NCI-H510A (cell line): ENCODE measurements at regions not wholly inside any gene's neighbourhood (a gene's known extent, or its start where the extent isn't known, plus 50 kb on each side); places are given as distances from the start of the nearest gene placed in this dataset.

ENCODE experiments used
- DNase-seq: peaks from one replicate; lab custom pipeline; 2025; lab: John Stamatoyannopoulos, UW

- no peak for DNase-seq
Observed at GRCh38 chr4:71240094-71240493, 98.7 kb upstream of the SLC4A4 start.

- DNase-seq, result peak; percentile 45
Observed at GRCh38 chr4:71241501-71242288, 97.1 kb upstream of the SLC4A4 start.

GRCh38 chr4:71243091-71243833, 95.6 kb upstream of the SLC4A4 start:
- DNase-seq, result no peak

GRCh38 chr4:71247706-71248105, 91.1 kb upstream of the SLC4A4 start:
- no peak for DNase-seq

- no peak for DNase-seq
Observed at GRCh38 chr4:71251261-71251660, 87.6 kb upstream of the SLC4A4 start.

GRCh38 chr4:71253545-71253944, 85.3 kb upstream of the SLC4A4 start:
- no peak for DNase-seq

- DNase-seq, result no peak
Observed at GRCh38 chr4:71254451-71255012, 84.3 kb upstream of the SLC4A4 start.

GRCh38 chr4:71255976-71256375, 82.8 kb upstream of the SLC4A4 start:
- no peak for DNase-seq

GRCh38 chr4:71257761-71258160, 81.1 kb upstream of the SLC4A4 start:
- no peak for DNase-seq

GRCh38 chr4:71258323-71258722, 80.5 kb upstream of the SLC4A4 start:
- no peak for DNase-seq

GRCh38 chr4:71259280-71259679, 79.5 kb upstream of the SLC4A4 start:
- no peak for DNase-seq

- DNase-seq, result no peak
Observed at GRCh38 chr4:71259911-71260331, 78.9 kb upstream of the SLC4A4 start.

- no peak for DNase-seq
Observed at GRCh38 chr4:71260544-71260943, 78.3 kb upstream of the SLC4A4 start.

GRCh38 chr4:71261001-71261400, 77.8 kb upstream of the SLC4A4 start:
- no peak for DNase-seq

GRCh38 chr4:71261633-71262121, 77.1 kb upstream of the SLC4A4 start:
- no peak for DNase-seq

- DNase-seq, result no peak
Observed at GRCh38 chr4:71262161-71262560, 76.7 kb upstream of the SLC4A4 start.

- no peak for DNase-seq
Observed at GRCh38 chr4:71266090-71266794, 72.6 kb upstream of the SLC4A4 start.

GRCh38 chr4:71267244-71267643, 71.6 kb upstream of the SLC4A4 start:
- no peak for DNase-seq

GRCh38 chr4:71268166-71268565, 70.7 kb upstream of the SLC4A4 start:
- no peak for DNase-seq

- no peak for DNase-seq
Observed at GRCh38 chr4:71269233-71269632, 69.6 kb upstream of the SLC4A4 start.

- DNase-seq, result no peak
Observed at GRCh38 chr4:71270901-71271300, 67.9 kb upstream of the SLC4A4 start.

GRCh38 chr4:71272976-71273375, 65.8 kb upstream of the SLC4A4 start:
- no peak for DNase-seq
